ENCODE measurements at regions not wholly inside any gene's neighbourhood (a gene's known extent, or its start where the extent isn't known, plus 50 kb on each side); places are given as distances from the start of the nearest gene placed in this dataset.

- H3K4me3 ChIP-seq (ENCODE audit: low read depth in 1 of 2, low read length in 2 of 2), result no peak overlapping the region
- no peaks in the 10 kb centered on the region for H3K4me1 ChIP-seq (ENCODE audit: control insufficient read depth in 1 of 2, insufficient read depth in 2 of 2, low read length in 2 of 2)
- H3K36me3 ChIP-seq (ENCODE audit: control insufficient read depth in 1 of 2, insufficient read depth in 2 of 2, low read length in 2 of 2), result no peaks in the 10 kb centered on the region
- H3K9me3 ChIP-seq (ENCODE audit: control insufficient read depth in 1 of 2, low read length in 2 of 2), result no peaks in the 10 kb centered on the region
- H3K27ac ChIP-seq (ENCODE audit: low read length), result no peak overlapping the region
- H3K27me3 ChIP-seq (ENCODE audit: low read depth, low read length), result no peaks in the 10 kb centered on the region
Measured at GRCh38 chr11:81397316-81397715, 1336.3 kb downstream of the FAM181B start.

DNA sequence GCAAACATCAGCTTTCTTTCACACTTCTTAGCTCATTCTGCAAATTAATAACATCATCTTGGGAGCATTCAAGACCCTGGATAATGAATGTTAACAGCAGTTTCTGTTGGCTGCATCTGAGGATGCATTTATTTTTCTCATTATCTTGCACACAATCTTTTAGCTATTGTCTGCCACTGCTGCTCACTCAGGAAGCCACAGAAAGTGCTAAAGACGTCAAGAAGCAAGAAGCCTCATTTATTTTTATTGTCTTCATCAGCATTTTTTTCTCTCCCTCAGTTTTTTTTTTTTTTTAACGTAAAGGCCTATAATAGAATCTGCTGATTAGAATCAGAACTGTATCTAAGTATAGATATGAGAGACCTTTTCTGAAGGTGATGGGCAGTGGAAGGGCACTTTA is 1339.4 kb downstream of the FAM181B start:
- Histone ChIP-seq H3K9me3 (ENCODE audit: control insufficient read depth in 1 of 2, low read length in 2 of 2) (no peaks in the 10 kb centered on the region), H3K4me1 (ENCODE audit: control insufficient read depth in 1 of 2, insufficient read depth in 2 of 2, low read length in 2 of 2) (no peaks in the 10 kb centered on the region), H3K36me3 (ENCODE audit: control insufficient read depth in 1 of 2, insufficient read depth in 2 of 2, low read length in 2 of 2) (no peaks in the 10 kb centered on the region), H3K4me3 (ENCODE audit: low read depth in 1 of 2, low read length in 2 of 2) (no peak overlapping the region), H3K27me3 (ENCODE audit: low read depth, low read length) (no peaks in the 10 kb centered on the region), H3K27ac (ENCODE audit: low read length) (no peak overlapping the region)

DNA sequence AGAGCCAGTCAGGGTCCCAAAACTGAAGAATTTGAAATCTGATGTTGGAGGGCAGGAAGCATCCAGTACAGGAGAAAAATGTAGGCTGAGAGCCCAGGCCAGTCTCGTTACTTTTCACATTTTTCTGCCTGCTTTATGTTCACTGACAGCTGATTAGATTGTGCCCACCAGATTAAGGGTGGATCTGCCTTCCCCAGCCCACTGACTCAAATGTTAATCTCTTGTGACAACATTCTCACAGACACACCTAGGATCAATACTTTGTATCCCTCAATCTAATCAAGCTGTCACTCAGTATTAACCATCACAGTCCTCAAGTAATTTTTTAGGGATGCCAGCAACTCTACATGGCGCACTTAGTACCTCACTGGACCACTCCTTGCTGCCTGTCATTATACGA is 1345.3 kb downstream of the FAM181B start:
- no peaks in the 10 kb centered on the region for H3K27me3 ChIP-seq (ENCODE audit: low read depth, low read length)
- H3K4me1 ChIP-seq (ENCODE audit: control insufficient read depth in 1 of 2, insufficient read depth in 2 of 2, low read length in 2 of 2), result no peaks in the 10 kb centered on the region
- H3K4me3 ChIP-seq (ENCODE audit: low read depth in 1 of 2, low read length in 2 of 2), result no peak overlapping the region
- no peaks in the 10 kb centered on the region for H3K36me3 ChIP-seq (ENCODE audit: control insufficient read depth in 1 of 2, insufficient read depth in 2 of 2, low read length in 2 of 2)
- H3K27ac ChIP-seq (ENCODE audit: low read length), result no peak overlapping the region
- no peaks in the 10 kb centered on the region for H3K9me3 ChIP-seq (ENCODE audit: control insufficient read depth in 1 of 2, low read length in 2 of 2)

DNA sequence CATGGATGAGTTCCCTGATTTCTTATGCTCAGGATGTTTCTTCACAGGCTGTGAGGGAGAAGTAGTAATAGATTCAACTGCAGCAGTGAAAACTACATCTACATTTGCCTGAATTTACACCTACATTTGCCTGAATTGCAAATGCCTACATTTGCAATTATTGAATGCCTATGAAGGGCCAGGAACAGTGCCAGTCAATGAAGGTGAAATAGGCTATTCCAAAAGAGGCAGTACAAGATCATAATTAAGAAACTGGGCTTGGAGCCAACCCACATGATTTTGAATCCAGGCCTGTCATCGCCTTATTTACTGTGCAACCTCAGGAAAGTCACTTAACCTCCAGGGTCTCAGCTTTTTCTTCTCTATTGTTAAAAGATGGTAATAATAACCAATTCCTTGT is 1353.3 kb downstream of the FAM181B start:
- H3K4me3 ChIP-seq (ENCODE audit: low read depth in 1 of 2, low read length in 2 of 2), result no peak overlapping the region
- no peaks in the 10 kb centered on the region for H3K4me1 ChIP-seq (ENCODE audit: control insufficient read depth in 1 of 2, insufficient read depth in 2 of 2, low read length in 2 of 2)
- H3K36me3 ChIP-seq (ENCODE audit: control insufficient read depth in 1 of 2, insufficient read depth in 2 of 2, low read length in 2 of 2), result no peaks in the 10 kb centered on the region
- no peak overlapping the region for H3K27ac ChIP-seq (ENCODE audit: low read length)
- no peaks in the 10 kb centered on the region for H3K27me3 ChIP-seq (ENCODE audit: low read depth, low read length)
- H3K9me3 ChIP-seq (ENCODE audit: control insufficient read depth in 1 of 2, low read length in 2 of 2), result no peaks in the 10 kb centered on the region

GRCh38 chr11:81377418-81377817 is 1356.2 kb downstream of the FAM181B start:
- H3K9me3 ChIP-seq (ENCODE audit: control insufficient read depth in 1 of 2, low read length in 2 of 2), result no peaks in the 10 kb centered on the region

GRCh38 chr11:81373986-81374385 is 1359.7 kb downstream of the FAM181B start:
- Histone ChIP-seq H3K4me3 (ENCODE audit: low read depth in 1 of 2, low read length in 2 of 2) (no peak overlapping the region), H3K27me3 (ENCODE audit: low read depth, low read length) (no peaks in the 10 kb centered on the region), H3K27ac (ENCODE audit: low read length) (no peak overlapping the region), H3K4me1 (ENCODE audit: control insufficient read depth in 1 of 2, insufficient read depth in 2 of 2, low read length in 2 of 2) (no peaks in the 10 kb centered on the region), H3K36me3 (ENCODE audit: control insufficient read depth in 1 of 2, insufficient read depth in 2 of 2, low read length in 2 of 2) (no peaks in the 10 kb centered on the region), H3K9me3 (ENCODE audit: control insufficient read depth in 1 of 2, low read length in 2 of 2) (no peaks in the 10 kb centered on the region)

More at GRCh38 chr11:81377418-81377817, 1356.2 kb downstream of the FAM181B start:
- no peak overlapping the region for H3K4me3 ChIP-seq (ENCODE audit: low read depth in 1 of 2, low read length in 2 of 2)
- H3K36me3 ChIP-seq (ENCODE audit: control insufficient read depth in 1 of 2, insufficient read depth in 2 of 2, low read length in 2 of 2), result no peaks in the 10 kb centered on the region
- no peaks in the 10 kb centered on the region for H3K4me1 ChIP-seq (ENCODE audit: control insufficient read depth in 1 of 2, insufficient read depth in 2 of 2, low read length in 2 of 2)
- no peaks in the 10 kb centered on the region for H3K27me3 ChIP-seq (ENCODE audit: low read depth, low read length)
- H3K27ac ChIP-seq (ENCODE audit: low read length), result no peak overlapping the region

- Histone ChIP-seq H3K4me3 (ENCODE audit: low read depth in 1 of 2, low read length in 2 of 2) (no peak overlapping the region), H3K9me3 (ENCODE audit: control insufficient read depth in 1 of 2, low read length in 2 of 2) (no peaks in the 10 kb centered on the region), H3K27ac (ENCODE audit: low read length) (no peak overlapping the region), H3K36me3 (ENCODE audit: control insufficient read depth in 1 of 2, insufficient read depth in 2 of 2, low read length in 2 of 2) (no peaks in the 10 kb centered on the region), H3K4me1 (ENCODE audit: control insufficient read depth in 1 of 2, insufficient read depth in 2 of 2, low read length in 2 of 2) (no peaks in the 10 kb centered on the region), H3K27me3 (ENCODE audit: low read depth, low read length) (no peaks in the 10 kb centered on the region)
Measured at GRCh38 chr11:81368192-81368591, 1365.5 kb downstream of the FAM181B start.

- Histone ChIP-seq H3K4me1 (ENCODE audit: control insufficient read depth in 1 of 2, insufficient read depth in 2 of 2, low read length in 2 of 2) (no peaks in the 10 kb centered on the region), H3K36me3 (ENCODE audit: control insufficient read depth in 1 of 2, insufficient read depth in 2 of 2, low read length in 2 of 2) (no peaks in the 10 kb centered on the region), H3K27me3 (ENCODE audit: low read depth, low read length) (no peaks in the 10 kb centered on the region), H3K27ac (ENCODE audit: low read length) (no peak overlapping the region), H3K4me3 (ENCODE audit: low read depth in 1 of 2, low read length in 2 of 2) (no peak overlapping the region), H3K9me3 (ENCODE audit: control insufficient read depth in 1 of 2, low read length in 2 of 2) (no peaks in the 10 kb centered on the region)
Measured at GRCh38 chr11:81365496-81365895, 1368.2 kb downstream of the FAM181B start.

GRCh38 chr11:81359476-81359875 is 1374.2 kb downstream of the FAM181B start:
- H3K36me3 ChIP-seq (ENCODE audit: control insufficient read depth in 1 of 2, insufficient read depth in 2 of 2, low read length in 2 of 2), result no peaks in the 10 kb centered on the region
- H3K4me3 ChIP-seq (ENCODE audit: low read depth in 1 of 2, low read length in 2 of 2), result no peak overlapping the region
- no peaks in the 10 kb centered on the region for H3K4me1 ChIP-seq (ENCODE audit: control insufficient read depth in 1 of 2, insufficient read depth in 2 of 2, low read length in 2 of 2)
- no peak overlapping the region for H3K27ac ChIP-seq (ENCODE audit: low read length)
- H3K9me3 ChIP-seq (ENCODE audit: control insufficient read depth in 1 of 2, low read length in 2 of 2), result no peaks in the 10 kb centered on the region
- no peaks in the 10 kb centered on the region for H3K27me3 ChIP-seq (ENCODE audit: low read depth, low read length)

- Histone ChIP-seq H3K4me3 (ENCODE audit: low read depth in 1 of 2, low read length in 2 of 2) (no peak overlapping the region), H3K27ac (ENCODE audit: low read length) (no peak overlapping the region), H3K4me1 (ENCODE audit: control insufficient read depth in 1 of 2, insufficient read depth in 2 of 2, low read length in 2 of 2) (no peaks in the 10 kb centered on the region), H3K36me3 (ENCODE audit: control insufficient read depth in 1 of 2, insufficient read depth in 2 of 2, low read length in 2 of 2) (no peaks in the 10 kb centered on the region), H3K27me3 (ENCODE audit: low read depth, low read length) (no peaks in the 10 kb centered on the region), H3K9me3 (ENCODE audit: control insufficient read depth in 1 of 2, low read length in 2 of 2) (no peaks in the 10 kb centered on the region)
Measured at GRCh38 chr11:81345609-81346008, 1388.1 kb downstream of the FAM181B start.

GRCh38 chr11:81342966-81343365 is 1390.7 kb downstream of the FAM181B start:
- H3K27ac ChIP-seq (ENCODE audit: low read length), result no peak overlapping the region
- H3K4me3 ChIP-seq (ENCODE audit: low read depth in 1 of 2, low read length in 2 of 2), result no peak overlapping the region
- no peaks in the 10 kb centered on the region for H3K36me3 ChIP-seq (ENCODE audit: control insufficient read depth in 1 of 2, insufficient read depth in 2 of 2, low read length in 2 of 2)
- H3K27me3 ChIP-seq (ENCODE audit: low read depth, low read length), result no peaks in the 10 kb centered on the region
- no peaks in the 10 kb centered on the region for H3K9me3 ChIP-seq (ENCODE audit: control insufficient read depth in 1 of 2, low read length in 2 of 2)
- no peaks in the 10 kb centered on the region for H3K4me1 ChIP-seq (ENCODE audit: control insufficient read depth in 1 of 2, insufficient read depth in 2 of 2, low read length in 2 of 2)

GRCh38 chr11:81340225-81340624 is 1393.4 kb downstream of the FAM181B start:
- Histone ChIP-seq H3K4me1 (ENCODE audit: control insufficient read depth in 1 of 2, insufficient read depth in 2 of 2, low read length in 2 of 2) (no peaks in the 10 kb centered on the region), H3K9me3 (ENCODE audit: control insufficient read depth in 1 of 2, low read length in 2 of 2) (no peaks in the 10 kb centered on the region), H3K27ac (ENCODE audit: low read length) (no peak overlapping the region), H3K27me3 (ENCODE audit: low read depth, low read length) (no peaks in the 10 kb centered on the region), H3K4me3 (ENCODE audit: low read depth in 1 of 2, low read length in 2 of 2) (no peak overlapping the region), H3K36me3 (ENCODE audit: control insufficient read depth in 1 of 2, insufficient read depth in 2 of 2, low read length in 2 of 2) (no peaks in the 10 kb centered on the region)

All from muscle layer of duodenum (tissue), 2 donors.